Esophagus muscularis mucosa (tissue), 3 donors: ENCODE measurements at regions not wholly inside any gene's neighbourhood (a gene's known extent, or its start where the extent isn't known, plus 50 kb on each side); places are given as distances from the start of the nearest gene placed in this dataset.

Source experiments
- CTCF ChIP-seq, 3 experiments: fragments of 200-600 bp in 2 of 3; fragments of 450-650 bp in 1 of 3; sonication (generic) in 2 of 3; IDR thresholded peaks; one replicate each; pipeline ENCODE4 v1.5.1; 2017 to 2019; ENCODE audit warnings: antibody characterized with exemption in 3 of 3, mild to moderate bottlenecking in 2 of 3, moderate library complexity in 1 of 3
- POLR2A ChIP-seq: fragments of 450-650 bp; IDR thresholded peaks from one replicate; pipeline ENCODE4 v1.6.1; 2017; ENCODE audit warnings: antibody characterized with exemption, moderate library complexity, mild to moderate bottlenecking, low read depth
- POLR2AphosphoS5 ChIP-seq, 2 donors: sonication (generic); formaldehyde crosslinking; IDR thresholded peaks; one replicate each; pipeline ENCODE4 v1.6.1; 2017; ENCODE audit warnings: antibody characterized with exemption in 2 of 2

- TF ChIP-seq CTCF (IDR thresholded peaks at IDR 0.05) = no peak
- TF ChIP-seq POLR2A = no peak
- TF ChIP-seq POLR2AphosphoS5 (IDR thresholded peaks at IDR 0.05) = no peak
These were observed 248.6 kb upstream of the PLET1 start for GRCh38 chr11:112509300-112509699.
